Esophagus muscularis mucosa (tissue), 4 donors: ENCODE measurements at regions not wholly inside any gene's neighbourhood (a gene's known extent, or its start where the extent isn't known, plus 50 kb on each side); places are given as distances from the start of the nearest gene placed in this dataset.

Source experiments
- EP300 ChIP-seq: sonication (generic); formaldehyde crosslinking; IDR thresholded peaks from one replicate; pipeline ENCODE4 v1.6.1; 2017; ENCODE audit warnings: antibody characterized with exemption
- POLR2A ChIP-seq: fragments of 450-650 bp; IDR thresholded peaks from one replicate; pipeline ENCODE4 v1.6.1; 2017; ENCODE audit warnings: antibody characterized with exemption, moderate library complexity, mild to moderate bottlenecking, low read depth
- TF ChIP-seq, protein P1 (sequence below), 3 experiments: fragments of 200-600 bp in 2 of 3; fragments of 450-650 bp in 1 of 3; sonication (generic) in 2 of 3; IDR thresholded peaks; one replicate each; pipeline ENCODE4 v1.5.1; 2017 to 2019; ENCODE audit warnings: antibody characterized with exemption in 3 of 3, mild to moderate bottlenecking in 2 of 3, moderate library complexity in 1 of 3

DNA sequence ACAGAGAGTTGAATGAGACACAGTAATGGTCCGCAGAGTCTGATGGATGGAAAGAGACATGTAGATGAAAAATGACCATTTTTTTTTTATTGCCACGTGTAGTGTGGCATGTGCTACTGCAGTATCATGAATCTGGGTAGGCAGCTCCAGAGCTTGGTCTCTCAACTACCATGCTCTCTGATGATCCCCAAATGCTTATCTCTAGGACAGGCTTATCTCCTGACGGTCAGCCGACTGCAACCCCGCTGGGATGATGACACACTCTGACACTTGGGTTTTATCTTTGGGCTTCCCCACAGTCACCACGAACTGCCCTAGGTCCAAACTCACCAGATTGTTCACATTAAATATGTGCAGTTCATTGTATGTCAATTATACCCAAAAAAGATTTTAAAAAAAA, 239.7 kb downstream of the QDPR start:
- TF ChIP-seq, protein P1, sequence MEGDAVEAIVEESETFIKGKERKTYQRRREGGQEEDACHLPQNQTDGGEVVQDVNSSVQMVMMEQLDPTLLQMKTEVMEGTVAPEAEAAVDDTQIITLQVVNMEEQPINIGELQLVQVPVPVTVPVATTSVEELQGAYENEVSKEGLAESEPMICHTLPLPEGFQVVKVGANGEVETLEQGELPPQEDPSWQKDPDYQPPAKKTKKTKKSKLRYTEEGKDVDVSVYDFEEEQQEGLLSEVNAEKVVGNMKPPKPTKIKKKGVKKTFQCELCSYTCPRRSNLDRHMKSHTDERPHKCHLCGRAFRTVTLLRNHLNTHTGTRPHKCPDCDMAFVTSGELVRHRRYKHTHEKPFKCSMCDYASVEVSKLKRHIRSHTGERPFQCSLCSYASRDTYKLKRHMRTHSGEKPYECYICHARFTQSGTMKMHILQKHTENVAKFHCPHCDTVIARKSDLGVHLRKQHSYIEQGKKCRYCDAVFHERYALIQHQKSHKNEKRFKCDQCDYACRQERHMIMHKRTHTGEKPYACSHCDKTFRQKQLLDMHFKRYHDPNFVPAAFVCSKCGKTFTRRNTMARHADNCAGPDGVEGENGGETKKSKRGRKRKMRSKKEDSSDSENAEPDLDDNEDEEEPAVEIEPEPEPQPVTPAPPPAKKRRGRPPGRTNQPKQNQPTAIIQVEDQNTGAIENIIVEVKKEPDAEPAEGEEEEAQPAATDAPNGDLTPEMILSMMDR (IDR thresholded peaks at IDR 0.05) = no peak
- TF ChIP-seq POLR2A (no peak), EP300 (no peak)
